NCI-H1417 treated with DMSO at 0.1 percent for 48 hours (cell line): ENCODE measurements at regions not wholly inside any gene's neighbourhood (a gene's known extent, or its start where the extent isn't known, plus 50 kb on each side); places are given as distances from the start of the nearest gene placed in this dataset.

Experiments used
- DNase-seq: peaks from one replicate; lab custom pipeline; 2025; lab: John Stamatoyannopoulos, UW

DNA sequence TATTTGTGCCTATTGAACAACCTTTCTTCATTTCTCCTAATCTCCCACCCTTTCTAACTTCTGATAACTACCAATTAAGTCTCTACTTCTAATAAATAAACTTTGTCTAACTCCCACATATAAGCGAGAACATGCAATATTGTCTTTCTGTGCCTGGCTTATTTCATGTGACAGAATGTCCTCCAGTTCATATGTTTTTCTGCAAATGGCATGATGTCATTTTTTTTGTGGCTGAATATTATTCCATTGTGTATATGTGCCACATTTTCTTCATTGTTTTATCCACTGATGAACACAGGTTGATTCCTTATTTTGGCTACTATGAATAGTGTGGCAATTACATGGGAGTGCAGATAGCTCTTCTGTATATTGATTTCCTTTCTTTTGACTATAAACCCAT lies 1041.5 kb upstream of the MANEA start:
- no peak for DNase-seq

DNA sequence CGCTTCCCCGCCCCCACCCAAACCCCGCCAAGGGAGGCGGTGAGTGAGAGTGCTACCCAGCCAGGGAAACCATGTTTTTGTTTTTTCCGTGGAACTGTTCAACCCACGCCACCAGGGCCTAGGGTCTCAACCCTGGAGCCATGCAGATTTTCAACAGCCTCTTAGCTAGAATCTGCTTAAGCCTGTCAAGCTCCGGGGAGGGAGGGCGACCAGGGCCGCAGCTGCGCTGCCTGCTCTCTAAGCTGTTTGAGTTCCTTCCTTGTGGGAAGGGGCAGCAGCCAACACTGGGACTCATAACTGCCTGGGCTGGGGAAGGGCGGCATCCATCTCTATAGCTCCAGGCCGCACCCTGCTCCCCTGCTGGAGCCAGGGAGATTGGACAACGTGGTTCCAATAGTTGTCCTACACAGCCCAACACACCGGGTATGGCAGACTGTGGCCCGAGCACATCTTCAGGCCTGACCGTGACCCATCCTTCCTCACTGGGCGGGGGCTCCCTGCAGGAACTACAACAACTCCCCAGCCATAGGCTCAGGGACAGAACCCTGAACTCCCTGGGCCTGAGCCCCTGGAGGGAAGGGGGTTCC lies 1065.7 kb upstream of the MANEA start:
- DNase-seq = no peak

DNA sequence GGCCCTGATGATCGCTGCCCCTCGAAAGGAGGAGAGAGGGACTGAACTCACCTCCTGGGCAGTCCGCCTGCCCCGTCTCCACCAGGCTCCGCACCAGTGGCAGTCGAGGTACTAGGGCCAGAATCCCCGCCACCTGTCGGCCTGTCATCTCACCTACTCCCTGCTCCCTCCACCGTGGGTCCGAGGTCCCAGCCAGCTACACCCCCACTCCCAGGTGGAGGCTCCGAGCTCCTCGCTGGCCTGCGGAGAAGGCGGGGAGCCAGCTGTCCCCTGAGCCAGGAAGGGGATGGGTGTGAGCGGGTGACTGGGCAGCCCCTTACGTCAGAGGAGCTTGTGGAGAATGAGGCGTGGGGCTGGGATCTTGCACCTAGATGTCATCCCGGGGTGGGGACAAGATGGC lies 1066.5 kb upstream of the MANEA start:
- no peak for DNase-seq

DNA sequence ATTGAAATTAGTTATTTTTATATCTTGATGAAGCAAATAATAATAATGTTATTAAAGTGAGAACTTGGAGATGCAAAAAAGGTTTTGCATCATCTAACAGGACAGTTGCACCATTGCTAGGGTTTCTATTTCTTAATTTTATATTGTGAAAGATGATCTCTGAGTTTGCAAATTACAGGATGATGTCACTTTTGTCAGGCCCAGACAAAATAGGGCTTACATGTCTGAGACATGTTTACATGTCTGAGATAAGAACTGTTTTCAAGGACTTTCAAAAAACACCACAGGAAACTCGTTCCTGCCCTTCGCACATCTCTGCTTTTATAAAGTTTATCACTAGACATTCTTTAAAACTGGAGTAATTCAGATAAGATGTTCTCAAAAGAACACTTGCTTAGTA lies 1075.8 kb upstream of the MANEA start:
- no peak for DNase-seq

DNA sequence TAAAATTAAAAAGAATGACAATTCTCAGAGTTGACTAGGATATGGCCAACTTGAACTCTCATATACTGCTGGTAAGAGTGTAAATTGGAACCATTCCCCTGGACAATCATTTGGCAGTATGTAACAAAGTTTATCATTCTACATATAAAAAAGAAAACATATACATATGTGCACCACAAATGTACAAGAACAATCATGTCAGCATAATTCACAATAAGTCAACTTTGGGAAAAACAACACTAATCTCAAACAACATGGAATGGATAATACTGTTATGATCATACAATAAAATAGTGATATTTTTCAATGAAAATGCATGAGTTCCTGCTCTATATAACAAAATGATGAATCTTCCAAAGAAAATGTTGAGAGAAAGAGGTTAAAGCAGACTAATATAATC lies 1078.7 kb upstream of the EPHA7 start:
- DNase-seq = no peak

DNA sequence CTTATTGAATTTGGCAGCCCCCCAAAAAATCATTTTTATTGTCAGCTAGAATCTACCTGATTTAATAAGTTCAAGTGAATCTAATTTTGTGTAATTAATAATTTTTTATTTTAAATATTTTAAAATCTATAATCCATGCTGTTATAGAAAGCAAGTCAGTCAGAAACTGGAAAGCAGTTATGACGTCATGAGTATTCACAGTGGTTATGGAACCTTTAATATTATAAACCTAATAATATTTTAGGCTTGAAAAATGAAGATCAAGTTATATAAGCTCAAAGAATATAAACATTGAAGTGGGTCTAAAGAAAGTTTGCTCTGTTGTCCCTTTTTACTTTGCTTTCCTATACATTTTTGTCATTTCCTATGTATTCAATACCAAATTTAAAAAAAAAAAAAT lies 1075.1 kb upstream of the EPHA7 start:
- no peak for DNase-seq

DNA sequence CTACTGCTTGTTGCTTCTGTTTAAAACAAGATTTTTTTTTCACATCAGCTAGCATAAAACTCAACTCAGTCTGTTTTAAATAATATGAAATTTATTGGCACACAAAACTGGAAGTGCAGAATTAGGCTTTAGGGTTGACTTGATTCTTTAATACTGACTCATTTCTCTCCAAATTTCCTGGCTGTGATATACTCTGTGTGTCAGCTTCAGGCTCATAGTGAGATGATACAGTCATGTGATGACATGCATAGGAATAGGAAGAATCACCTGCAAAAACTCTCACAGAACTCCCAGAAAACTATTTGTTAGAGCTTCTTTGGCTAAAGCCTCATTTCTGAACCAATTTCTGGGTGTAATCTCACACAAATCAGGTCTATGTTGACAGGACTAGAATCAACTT lies 1068.0 kb upstream of the EPHA7 start:
- no peak for DNase-seq

DNA sequence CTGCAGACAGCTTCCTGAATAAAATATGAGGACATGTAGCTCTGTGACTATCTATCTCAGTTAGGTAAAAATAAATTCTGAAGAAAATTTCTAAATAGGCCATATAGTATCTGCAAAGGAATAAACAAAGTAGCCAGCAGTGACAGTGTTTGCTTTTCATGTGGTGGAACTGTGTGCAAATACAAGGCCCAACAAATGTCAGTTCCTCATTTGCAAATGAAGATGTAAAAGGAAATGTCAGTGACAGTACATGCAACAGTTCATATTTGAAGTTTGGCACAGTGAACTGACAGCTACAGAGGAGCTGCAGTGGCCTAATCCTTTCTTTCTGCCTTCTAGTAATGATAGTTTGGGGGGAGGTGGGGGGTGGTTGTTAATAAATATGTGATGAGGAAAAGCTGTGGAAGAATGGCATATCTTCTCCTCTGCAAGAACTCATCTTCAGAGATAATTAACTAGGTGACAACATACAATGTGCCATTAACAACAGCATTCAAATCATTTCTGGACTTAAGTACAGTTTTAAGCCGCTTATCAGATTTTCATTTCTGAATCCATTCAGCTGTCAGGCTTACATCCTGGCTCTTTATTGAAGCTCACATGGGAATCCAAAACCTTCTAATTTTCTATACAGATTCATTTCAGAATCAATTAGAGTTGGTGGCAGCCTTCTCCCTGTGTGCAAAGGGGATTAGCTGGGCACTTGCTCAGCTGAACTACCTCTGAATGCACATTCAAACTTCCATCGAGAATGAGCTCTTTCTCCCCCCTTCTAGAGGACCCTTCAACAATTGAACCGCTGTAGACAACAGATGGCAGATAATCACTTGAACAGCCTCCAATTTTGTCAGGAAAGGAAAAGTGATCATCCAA lies 1059.0 kb upstream of the EPHA7 start:
- no peak for DNase-seq

DNA sequence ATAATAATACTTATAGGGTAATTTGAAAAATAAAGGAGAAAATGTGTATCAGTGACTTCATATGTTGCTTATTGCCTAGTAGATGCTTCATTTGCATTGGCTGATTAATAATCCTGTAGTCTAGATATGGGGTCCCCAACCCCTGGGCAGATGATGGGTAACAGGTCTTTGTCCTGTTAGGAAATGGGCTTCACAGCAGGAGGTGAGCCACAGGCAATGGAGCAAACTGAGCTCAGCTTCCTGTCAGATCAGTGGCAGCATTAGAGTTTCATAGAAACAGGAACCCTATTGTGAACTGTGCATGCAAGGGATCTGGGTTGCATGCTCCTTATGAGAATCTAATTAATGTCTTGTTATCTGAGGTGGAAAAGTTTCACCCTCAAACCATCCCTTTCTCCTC lies 1049.5 kb upstream of the EPHA7 start:
- DNase-seq = no peak

DNA sequence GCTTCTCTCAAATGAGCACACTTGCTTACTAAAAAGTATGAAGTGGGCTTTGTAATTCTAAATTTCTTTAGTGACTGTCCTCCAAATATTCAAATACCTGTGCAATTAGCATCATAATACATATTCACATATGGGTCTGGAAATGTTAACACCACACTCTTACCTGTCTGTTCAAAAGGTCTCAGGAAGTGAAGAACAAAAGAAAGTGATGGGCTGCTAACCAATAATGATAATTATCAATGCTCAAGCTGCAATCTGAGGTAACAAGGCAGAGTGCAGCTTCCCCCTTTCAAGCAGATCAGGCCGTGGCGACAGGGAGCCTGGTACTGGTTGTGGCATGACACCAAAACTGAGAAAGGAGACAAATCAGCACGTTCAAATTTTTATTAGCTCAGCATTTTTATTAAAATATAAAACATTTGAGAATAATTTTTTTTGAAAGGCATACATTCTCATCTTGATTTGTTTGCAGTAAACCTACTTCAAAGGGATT lies 1044.7 kb upstream of the EPHA7 start:
- DNase-seq = no peak

DNA sequence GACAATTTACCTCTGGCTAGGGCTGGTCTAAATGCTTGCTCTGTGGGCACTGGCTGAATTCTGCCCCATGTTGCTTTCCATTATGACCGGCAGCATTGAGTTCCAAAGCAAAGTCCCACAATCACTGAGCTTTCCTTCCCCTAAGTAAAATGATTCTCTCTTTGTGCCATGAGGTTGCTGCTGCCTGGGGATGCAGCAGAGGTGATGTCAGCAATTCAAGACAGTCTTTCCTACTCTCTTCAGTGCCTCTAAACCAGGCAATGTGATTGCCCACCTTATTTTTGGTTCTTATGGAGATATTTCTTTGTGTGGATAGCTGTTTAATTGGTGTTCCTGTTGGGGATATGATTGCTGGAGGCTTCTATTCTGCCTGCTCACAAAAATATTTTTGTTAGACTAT lies 1043.9 kb upstream of the EPHA7 start:
- no peak for DNase-seq

DNA sequence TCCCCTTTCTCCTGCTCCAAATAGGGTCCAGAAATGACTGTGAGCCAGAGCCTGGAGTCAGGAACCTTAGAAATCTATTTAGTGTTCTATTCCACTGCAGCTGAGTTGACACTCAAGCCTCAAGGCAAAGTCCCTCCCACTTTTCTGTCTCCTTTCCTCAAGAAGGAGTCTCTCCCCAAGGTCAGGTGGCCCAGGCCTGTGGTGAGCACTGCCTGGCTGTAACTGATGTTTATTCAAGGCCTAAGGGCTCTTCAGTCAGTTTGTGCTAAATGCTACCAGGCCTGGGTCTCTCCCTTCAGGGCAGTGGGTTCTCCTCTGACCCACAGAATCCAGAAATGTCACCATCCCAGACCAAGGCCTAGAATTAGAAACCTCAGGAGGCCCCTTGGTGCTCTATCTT lies 1042.9 kb upstream of the EPHA7 start:
- no peak for DNase-seq

DNA sequence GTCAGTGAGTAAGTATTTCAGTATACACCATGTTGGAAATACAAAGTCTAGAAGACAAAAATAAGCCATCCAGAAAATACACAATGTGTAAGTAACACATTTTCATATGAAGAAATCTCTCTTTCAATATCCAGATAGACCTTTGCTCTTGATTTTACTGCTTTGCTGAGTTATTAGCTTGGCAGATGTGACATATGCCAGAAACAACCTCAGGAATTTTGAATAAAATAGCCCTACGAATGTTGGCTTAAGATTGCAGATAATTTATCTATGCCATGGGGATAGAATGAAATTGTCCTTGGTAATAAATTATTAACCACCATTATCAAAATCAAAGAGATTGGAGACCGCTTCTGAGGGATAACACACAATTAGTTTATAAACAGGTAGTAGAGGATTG lies 1036.9 kb upstream of the EPHA7 start:
- no peak for DNase-seq

DNA sequence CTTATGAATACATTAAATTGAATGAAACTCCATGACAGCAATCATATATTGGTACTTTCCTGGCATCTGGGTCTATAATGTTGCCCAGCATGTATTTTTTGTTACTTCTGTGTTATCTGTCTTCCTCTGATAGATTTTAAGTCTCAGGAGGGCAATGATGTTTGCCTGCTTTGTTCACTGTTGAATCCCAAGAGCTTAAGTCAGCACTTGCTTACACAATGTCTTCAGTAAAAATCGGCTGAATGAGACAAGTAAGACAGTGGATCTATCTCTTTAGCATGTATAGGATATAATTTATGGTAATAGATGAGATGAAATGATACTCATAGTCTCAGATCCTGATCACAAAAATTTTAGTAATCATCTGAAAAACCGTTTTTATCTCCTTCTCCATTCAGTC lies 1034.9 kb upstream of the EPHA7 start:
- DNase-seq = no peak

DNA sequence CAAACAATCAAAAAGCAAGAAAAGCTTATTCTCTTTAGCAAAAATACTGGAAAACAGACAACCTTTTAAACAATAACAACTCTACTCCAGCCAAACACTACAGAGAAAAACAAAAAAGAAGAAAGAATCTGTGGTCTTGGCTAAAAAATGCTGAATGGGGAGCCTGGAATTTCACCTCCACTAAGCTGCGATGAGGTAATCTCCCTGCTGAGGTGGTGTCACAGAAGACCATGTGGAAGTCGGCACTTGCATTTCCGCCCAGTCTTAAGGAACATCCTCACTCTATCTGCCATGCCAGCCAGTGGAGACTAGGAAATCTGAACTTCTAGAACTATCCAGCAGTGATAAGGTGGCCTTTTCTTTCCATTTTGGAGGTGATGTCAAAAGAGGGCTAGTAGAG lies 1026.8 kb upstream of the EPHA7 start:
- no peak for DNase-seq

DNA sequence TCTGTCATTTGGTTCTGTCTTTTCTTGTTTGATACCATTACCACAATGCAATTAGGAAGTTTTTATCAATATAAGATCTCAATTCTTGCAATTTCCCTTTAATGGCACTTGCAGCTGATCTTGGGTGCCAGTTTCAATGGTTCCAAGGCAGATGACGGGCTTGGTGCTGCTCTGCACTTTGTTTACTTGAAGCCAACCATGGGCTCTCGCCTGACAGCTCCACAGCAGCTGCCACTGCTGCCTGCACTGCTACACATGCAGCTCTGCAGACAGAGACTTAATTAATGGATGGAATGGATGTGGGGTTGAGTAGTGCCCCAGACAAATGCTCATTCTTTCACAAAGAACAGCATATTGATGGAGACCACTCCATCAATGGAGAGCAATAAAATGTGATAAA lies 1024.3 kb upstream of the EPHA7 start:
- no peak for DNase-seq

DNA sequence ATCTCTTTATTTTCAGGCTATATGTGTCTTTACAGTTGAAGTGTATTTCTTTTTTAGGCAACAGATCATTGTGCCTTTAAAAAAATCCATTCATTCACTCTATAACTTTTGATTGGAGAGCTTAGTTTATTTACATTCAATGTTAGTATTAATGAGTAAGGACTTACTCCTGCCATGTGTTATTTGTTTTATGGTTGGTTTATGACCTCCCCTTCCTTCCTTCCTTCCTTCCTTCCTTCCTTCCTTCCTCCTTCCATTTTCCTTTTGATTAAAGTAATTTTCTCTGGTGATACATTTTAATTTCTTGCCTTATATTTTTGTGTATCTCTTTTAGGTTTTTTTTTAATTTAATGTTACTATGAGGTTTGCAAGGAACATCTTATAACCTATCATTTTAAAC lies 1005.3 kb upstream of the EPHA7 start:
- no peak for DNase-seq

DNA sequence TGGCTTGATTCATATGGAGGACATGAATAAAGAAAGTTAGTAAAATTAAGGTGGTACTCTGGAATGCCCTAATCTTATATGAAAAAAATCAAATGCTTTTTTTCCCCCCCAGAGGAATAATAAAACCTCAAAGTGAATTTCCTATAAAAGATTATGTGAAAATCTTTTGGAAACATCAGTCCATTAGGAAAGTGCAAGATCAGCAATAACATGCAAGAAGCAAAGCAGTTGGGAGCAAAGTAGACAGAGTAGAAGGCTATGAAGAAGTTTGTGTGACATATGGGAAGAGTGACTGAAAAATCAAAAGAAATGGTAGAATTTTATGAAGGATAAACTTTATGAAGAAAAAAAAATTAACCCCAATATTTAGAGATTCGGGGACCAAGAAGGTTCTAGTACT lies 998.0 kb upstream of the EPHA7 start:
- no peak for DNase-seq

DNA sequence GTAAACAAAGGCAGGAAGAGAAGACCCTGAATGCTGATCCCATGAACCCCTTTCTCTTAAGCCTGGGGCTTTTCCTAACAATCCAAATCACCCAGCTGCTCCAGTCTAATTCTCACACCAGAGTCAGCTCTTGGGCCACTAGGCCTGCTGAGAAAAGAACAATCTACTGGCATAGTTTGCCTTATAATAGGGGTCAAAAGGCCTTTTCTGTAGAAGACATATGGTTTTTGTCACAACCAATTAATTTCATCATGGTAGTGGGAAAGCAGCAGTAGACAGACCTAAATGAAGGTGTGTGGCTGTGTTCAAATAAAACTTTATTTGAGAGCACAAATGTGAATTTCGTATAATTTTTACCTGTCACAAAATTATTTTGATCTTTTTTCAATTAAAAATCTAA lies 994.7 kb upstream of the EPHA7 start:
- no peak for DNase-seq

DNA sequence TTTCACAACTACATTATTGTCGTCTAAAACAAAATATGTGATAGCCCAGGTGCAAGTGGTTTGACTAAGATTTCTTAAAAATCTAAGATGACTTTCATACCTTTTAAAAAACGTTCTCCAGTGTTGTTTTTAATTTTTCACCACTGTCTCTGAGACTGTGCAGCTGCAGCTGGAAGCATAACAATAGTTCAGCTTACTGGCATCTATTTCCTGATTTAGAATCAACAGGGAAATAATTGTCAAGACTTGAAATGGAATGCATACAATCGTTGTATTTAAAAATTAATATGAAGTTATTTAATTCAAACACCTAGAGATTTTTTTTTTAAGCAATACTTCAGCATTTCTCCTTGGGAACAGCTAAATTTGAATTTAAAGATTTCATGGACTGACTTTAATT lies 982.0 kb upstream of the EPHA7 start:
- DNase-seq = no peak

DNA sequence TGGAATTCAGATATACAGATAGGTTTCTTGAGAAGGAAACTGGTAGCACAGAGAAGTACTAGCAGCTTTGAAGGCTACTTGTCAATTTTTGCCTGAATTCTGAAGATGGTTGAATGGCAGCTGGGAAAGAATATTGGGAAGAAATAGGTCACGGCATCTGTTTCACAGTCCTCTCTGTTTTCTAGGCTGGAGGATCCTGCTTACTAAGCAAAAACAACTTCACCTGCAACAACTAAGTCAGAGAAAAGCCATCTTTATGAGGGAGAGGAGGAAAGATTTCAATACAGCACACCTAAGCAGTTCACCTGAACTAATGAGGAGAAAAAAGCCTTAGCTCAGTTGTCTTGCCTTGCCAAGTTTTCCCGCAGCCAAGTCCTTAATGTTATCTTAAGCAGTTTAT lies 975.5 kb upstream of the EPHA7 start:
- DNase-seq = no peak

DNA sequence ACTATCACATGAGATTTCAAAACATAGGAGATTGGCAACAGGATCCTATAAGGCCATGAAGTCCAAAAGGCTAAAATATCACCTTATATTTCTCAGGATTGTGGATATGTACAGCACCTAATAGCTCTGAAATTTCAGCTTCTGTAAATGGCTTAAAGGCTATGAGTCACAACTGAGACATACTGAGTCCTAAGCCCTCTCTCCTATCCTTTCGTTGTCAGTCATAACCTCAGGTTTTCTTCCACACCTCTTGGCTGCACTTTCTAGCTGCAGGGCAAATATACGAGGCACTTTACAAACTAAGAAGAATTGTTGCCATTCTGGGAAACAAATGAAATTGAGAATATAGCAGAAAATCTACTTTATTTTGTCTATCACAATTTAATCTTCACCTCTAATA lies 969.9 kb upstream of the EPHA7 start:
- DNase-seq = no peak

DNA sequence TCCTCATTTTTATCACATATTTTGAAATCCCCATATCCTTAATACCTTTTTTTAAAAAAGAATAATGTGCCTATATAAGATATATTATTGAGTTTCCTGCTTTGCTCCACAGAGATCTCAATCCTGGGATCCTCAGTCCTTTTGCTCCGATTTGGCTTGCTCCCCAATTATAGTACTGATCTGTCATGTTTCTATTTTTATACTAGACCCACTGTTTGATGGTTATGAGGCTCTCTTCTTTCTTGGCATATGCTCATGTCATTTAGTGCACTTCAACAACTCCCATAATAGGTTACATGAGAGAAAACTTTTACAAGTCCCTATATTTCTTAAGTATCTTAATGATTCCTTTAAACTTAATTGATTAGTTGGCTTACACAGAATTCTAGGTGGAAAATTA lies 958.5 kb upstream of the EPHA7 start:
- DNase-seq = no peak

DNA sequence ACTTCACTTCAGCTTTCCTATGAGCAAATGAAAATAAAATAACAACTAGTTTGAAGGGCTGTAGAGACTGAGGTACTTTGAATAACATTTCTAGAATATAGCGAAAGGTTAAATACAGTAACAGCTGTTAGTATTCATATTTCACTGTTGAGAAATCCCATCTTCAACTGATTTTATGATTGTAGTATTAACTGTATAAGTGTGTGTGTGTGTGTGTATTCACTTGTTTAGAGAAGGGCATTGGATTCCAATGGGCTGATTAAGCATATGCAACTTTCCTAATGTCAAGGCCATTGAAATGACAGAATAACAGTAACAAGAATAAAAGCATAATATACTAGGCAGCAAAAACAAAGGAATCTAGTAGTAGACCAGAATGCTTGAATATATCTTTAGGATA lies 957.5 kb upstream of the EPHA7 start:
- DNase-seq = no peak
